Fibroblast of the aortic adventitia (primary cell): ENCODE measurements at regions not wholly inside any gene's neighbourhood (a gene's known extent, or its start where the extent isn't known, plus 50 kb on each side); places are given as distances from the start of the nearest gene placed in this dataset.

Source experiments
- DNase-seq: peaks from one replicate; pipeline ENCODE4 v3.0.0-alpha.2; 2010; ENCODE audit warnings: low read depth
- H3K4me3 ChIP-seq: 2 replicates; pipeline ENCODE4 v1.5.1; 2011; ENCODE audit warnings: low read depth, mild to moderate bottlenecking, control low read depth, low read length, moderate library complexity
- TF ChIP-seq, protein P1 (sequence below): IDR thresholded peaks from 2 replicates; pipeline ENCODE4 v1.5.1; 2011; ENCODE audit warnings: mild to moderate bottlenecking, low read length, control low read depth, inconsistent platforms; ENCODE audit not compliant: insufficient read depth

DNA sequence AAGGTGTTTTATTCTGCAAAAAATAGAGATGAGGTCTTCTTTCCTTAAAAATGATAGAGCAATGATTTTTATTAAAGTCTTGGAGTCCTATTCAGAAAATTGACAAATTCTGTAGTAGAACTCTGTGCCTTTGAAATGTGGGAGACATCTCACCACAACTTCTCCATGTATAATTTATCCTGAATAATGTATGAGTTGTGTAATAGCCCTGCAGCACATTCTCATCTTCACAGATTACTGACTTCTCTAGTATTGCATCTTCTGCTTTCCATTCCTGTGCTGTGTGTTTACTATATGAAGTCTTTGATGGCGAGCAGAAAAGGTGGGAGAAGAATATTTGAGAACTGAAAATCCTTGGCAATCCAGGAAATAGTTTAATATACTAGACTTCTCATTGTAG lies 255.6 kb downstream of the TTC6 start:
- no peak overlapping the region for H3K4me3 ChIP-seq
- no peak for DNase-seq
- TF ChIP-seq, protein P1, sequence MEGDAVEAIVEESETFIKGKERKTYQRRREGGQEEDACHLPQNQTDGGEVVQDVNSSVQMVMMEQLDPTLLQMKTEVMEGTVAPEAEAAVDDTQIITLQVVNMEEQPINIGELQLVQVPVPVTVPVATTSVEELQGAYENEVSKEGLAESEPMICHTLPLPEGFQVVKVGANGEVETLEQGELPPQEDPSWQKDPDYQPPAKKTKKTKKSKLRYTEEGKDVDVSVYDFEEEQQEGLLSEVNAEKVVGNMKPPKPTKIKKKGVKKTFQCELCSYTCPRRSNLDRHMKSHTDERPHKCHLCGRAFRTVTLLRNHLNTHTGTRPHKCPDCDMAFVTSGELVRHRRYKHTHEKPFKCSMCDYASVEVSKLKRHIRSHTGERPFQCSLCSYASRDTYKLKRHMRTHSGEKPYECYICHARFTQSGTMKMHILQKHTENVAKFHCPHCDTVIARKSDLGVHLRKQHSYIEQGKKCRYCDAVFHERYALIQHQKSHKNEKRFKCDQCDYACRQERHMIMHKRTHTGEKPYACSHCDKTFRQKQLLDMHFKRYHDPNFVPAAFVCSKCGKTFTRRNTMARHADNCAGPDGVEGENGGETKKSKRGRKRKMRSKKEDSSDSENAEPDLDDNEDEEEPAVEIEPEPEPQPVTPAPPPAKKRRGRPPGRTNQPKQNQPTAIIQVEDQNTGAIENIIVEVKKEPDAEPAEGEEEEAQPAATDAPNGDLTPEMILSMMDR, result no peak

DNA sequence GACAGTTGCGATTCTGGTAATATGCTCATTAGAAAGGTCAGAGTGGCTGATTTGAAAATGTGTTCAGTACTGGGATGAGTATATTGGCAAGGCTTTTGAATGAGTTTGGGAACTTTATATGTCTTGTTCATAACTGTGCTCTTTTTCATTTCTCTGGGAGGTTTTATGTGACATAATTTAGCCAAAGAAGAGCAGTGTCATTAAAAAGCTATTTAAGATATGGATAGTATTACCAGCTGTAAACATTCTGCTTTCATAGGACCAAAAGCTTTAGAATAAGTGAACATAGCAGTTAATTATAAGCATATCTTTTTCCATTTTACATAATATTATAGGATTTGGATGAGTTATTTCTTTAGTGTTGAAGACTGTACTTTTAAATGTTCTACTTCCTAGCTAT lies 260.4 kb downstream of the TTC6 start:
- TF ChIP-seq, protein P1, result no peak
- no peak overlapping the region for H3K4me3 ChIP-seq
- no peak for DNase-seq

DNA sequence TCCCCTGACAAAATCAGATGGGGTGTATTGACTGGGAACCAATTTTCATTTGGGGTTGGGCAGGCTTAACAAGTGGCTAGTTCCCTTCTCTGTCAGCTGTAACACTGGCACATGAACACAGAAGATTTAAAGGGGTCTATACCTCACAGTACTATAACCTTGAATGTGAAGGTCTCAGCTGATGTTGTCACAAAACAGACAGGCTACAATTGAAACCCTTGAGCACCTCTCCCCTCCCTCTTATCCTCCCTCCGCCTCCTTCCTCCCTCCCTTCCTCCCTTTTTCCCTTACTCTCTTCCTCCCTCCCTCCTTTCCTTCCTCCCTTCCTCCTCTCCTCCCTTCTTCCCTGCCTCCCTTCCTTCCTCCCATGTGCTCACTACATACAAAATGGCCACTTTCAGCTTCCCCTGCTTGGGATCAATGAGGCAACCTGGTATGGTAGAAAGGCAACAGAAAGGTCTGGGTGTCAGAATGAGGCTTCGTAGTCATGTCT lies 262.4 kb downstream of the TTC6 start:
- TF ChIP-seq, protein P1, result no peak
- DNase-seq, result no peak
- H3K4me3 ChIP-seq, result no peak overlapping the region

DNA sequence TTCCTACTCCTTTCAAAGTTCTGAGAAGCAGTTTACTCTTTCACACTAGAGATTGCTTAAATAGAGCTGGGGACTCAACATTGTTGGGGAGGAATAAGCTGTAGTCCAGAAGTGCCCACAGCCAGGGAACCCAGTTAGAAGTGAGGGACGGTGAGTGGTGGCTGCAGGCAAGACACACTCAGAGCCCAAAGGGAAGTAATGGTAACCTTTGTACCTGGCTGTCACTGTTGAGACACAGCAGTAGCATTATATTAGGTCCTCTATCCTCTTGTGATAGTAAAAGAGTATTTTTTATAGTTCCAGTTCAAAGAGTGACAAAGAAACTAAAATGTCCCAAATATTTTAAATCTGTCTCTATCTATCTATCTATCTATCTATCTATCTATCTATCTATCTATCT lies 263.3 kb downstream of the TTC6 start:
- TF ChIP-seq, protein P1, result no peak
- H3K4me3 ChIP-seq, result no peak overlapping the region
- DNase-seq, result no peak

DNA sequence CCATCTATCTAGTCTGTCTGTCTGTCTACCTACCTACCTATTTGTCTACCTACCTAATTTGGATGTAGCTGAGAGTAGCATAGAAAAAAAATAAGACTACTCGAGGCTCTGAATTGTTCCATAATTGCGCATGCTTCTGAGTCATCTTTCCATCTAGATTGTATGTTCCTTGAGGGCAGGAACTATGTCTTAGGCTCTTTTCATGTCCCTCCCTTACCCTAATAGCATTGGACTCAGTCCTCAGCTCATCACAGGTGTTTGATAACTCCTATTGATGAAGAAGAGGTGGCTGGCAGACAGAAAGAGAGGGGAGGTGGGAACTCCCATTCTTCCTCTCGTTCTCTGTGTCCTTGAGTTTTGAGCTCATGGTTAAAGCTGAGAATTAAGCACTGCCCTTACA lies 263.7 kb downstream of the TTC6 start:
- DNase-seq, result no peak
- no peak overlapping the region for H3K4me3 ChIP-seq
- TF ChIP-seq, protein P1, result no peak

DNA sequence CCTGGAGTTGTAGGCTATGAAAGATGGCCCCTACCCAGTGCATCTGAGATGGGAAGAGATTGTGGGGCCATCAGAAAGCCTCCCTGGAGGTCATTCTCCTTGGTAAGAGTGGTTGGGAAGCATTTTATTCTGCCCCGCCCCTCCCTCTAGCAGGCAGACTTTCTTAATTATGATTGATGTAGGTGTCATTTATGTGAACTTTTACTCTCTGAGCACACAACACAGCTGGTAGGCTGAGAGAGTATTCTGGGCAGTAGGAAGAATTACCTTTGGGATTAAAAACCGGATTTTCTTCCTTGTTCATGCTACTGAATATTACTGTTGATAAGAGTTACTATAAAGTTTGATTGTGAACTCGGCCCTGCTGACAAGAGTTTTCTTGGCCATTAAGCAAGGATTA lies 266.8 kb downstream of the TTC6 start:
- TF ChIP-seq, protein P1, result no peak
- DNase-seq, result no peak

DNA sequence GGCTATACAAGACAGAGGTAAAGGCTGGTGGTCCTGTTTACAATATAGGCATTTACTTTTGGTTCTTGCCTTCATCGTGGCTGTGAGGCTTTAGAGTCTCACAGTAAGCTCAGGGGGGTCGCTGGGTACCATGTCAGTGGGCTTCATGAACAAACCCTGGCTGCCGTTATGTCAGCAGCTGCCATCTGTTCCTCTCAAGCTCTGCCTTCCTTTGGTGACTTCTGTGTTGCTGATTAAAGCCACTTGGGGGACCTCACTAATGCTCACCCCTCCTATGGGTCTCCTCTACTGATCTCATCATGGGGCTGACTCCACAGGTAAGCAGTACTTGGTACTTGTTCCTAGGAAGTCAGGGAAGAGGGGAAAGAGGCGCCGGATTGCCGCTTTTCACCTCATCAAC lies 268.7 kb downstream of the TTC6 start:
- H3K4me3 ChIP-seq, result no peak overlapping the region
- DNase-seq, result no peak
- TF ChIP-seq, protein P1, result no peak

More for the DNA sequence above, 266.8 kb downstream of the TTC6 start:
- no peak overlapping the region for H3K4me3 ChIP-seq
